ENCODE measurements at regions not wholly inside any gene's neighbourhood (a gene's known extent, or its start where the extent isn't known, plus 50 kb on each side); places are given as distances from the start of the nearest gene placed in this dataset.

- TF ChIP-seq CHD2 (IDR thresholded peaks at IDR 0.05; ENCODE audit: low read length) = no peak
- TF ChIP-seq SIX5 (IDR thresholded peaks at IDR 0.05; ENCODE audit: low read depth, low read length) = no peak
- TF ChIP-seq RXRA (IDR thresholded peaks at IDR 0.05; ENCODE audit: insufficient read depth, low read depth, low read length) = no peak
- TF ChIP-seq YY1 (IDR thresholded peaks at IDR 0.05; ENCODE audit: low read depth, low read length) = no peak
- TF ChIP-seq TAF1 (IDR thresholded peaks at IDR 0.05; ENCODE audit: low read depth, low read length) = no peak
These were observed 117.9 kb upstream of the GPR12 start (continued) for GRCh38 chr13:26878438-26878837.

All from H1 (cell line).